NCI-H2081 treated with DMSO at 0.1 percent for 48 hours (cell line): ENCODE measurements at regions not wholly inside any gene's neighbourhood (a gene's known extent, or its start where the extent isn't known, plus 50 kb on each side); places are given as distances from the start of the nearest gene placed in this dataset.
A peak's percentile ranks its signal among the peaks of the same experiment; 100 is the strongest.
"Not testable (repeated sequence)": the region's sequence is repeated elsewhere in the genome, so short reads cannot be mapped to it uniquely, and the experiment has no call there.

Source experiments
- DNase-seq: peaks from one replicate; lab custom pipeline; 2025; lab: John Stamatoyannopoulos, UW

DNA sequence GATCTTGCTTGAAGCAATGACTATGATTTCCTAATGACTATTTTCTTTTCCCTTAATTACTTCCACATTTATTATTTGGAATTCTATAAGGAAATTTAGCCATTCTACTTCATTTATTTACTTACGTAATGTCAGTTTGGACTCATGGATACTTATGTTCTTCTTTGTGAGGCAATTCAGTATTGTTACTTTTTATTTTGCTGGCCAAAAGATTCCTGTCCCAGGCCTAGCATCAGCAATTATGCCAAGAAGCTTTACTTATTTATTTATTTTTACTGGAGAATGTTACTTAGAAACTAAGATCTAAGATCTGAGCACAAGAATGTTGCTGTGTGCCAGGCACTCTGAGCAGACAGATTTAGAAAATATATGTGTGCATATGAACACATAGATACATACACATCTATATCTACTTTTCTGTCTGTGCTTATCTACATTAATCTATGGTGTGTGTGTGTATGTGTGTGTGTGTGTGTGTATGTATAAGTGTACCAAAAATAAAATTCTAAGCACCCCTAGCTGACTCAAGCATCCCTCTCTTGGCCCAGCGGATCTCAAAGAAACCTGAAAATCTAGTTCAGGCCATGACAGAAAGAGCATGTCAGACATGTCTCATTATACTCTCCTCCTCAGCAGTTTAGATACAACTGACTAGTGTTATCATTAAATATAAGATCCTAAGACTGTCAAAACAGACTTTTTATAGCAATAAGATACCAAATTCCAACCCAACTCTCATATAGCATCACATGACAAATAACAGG, 640.0 kb upstream of the GJE1 start:
- no peak for DNase-seq

DNA sequence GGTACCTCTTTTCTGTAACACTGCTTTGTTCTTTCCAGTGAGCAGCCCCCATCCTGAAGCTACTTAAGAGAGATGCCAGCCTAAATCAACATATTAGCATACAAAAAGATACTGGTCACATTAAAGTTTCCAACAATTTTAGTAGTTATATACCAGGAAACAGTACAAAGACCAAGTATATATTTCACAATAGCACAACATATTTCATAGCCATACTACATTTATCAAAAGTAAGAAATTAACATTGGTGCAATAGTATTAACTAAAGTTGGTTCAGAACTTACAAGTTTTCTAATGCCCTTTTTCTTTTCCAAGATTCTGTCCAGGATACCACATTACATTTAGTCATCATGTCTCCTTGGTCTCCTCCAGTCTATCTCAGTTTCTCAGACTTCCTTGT, 641.0 kb upstream of the GJE1 start:
- no peak for DNase-seq

DNA sequence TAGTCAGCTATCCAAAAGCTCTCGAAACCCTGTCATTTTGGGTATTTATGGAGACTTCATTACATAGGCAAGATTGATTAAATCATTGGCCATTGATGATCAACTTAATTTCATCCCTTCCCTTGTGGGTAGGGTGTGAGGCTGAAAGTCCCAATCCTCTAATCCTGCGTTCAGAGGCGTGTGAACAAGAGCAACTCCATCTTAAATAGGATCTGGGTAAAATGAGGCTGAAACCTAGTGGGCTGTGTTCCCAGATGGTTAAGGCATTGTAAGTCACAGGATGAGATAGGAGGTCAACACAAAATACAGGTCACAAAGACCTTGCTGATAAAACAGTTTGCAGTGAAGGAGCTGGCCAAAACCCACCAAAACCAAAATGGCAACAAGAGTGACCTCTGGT, 641.7 kb upstream of the GJE1 start:
- no peak for DNase-seq

DNA sequence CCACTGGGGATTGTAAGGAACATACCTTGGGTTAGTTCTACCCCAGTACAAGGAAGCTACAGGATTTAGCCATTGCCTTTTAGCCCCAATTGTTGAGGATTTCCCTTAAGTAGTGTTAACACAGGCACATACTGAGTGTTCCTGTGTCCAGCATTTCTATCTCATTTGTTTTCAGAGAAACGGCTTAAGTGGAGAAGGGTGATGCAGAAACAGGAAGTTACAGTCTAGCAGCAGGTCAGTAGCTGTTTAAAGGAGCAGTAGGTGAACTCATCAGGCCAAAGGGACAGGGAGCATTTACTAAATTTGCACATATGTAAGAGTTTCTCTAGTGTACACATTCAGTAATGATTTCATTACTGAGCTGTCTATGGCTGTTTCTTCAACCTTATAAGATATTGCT, 644.2 kb upstream of the GJE1 start:
- DNase-seq, result no peak

DNA sequence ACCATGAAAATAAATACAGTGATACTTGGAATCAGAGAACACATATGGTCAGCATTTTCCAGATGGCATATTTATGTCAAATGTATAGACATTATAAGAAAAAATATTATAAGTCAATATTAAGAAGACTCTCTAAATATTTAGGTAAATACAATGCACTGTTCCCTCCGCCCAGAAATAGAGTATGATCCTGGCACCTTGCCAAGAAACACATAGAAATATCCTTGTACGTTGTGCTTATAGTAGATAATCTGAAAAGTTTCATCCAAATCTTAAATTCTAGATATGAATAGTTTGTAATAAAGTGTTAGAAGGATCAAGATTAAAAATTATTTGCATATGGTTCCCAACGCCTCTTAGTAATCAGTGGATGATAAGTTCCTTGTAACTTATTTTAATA, 645.8 kb upstream of the GJE1 start:
- no peak for DNase-seq

DNA sequence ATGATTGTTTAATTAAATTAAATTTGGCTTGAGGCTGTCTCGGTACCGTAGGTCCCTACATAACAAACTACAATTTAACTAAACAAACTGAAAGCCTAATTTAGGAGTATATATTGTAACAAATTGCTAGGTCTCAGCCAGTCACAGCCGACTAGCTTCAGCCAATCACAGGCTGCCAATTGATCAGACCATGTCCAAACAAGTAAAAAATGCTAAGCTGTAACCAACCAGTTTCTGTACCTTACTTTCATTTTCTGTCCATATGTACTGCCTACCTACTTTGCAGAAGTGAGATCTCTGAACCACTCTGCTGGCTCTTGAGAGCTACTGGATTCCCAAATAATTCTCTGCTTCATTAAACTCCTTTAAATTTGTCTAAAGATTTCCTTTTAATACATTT, 648.0 kb upstream of the GJE1 start:
- no peak for DNase-seq

DNA sequence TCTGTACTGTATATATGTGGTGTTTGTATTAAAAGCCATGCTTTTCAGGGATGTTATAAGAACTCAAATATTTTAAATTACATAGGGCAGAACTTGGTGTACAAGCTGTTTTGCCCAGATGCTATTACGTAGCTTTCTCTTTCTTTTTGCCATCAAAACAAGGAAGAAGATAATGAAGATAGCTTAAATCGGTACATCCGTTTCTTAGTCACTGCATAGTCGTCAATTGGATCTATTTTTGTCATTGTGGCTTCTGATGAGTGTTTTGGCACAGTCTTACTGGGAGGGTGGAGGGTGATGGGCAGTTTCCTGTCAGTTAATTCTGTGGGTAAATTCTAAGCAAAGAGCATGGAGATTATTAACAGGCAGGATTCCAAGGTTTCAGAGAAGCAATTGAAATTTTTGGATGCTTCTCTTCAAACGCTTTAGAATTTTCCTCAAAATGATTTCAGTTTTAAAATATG, 649.1 kb upstream of the GJE1 start:
- peak; percentile 24 for DNase-seq

DNA sequence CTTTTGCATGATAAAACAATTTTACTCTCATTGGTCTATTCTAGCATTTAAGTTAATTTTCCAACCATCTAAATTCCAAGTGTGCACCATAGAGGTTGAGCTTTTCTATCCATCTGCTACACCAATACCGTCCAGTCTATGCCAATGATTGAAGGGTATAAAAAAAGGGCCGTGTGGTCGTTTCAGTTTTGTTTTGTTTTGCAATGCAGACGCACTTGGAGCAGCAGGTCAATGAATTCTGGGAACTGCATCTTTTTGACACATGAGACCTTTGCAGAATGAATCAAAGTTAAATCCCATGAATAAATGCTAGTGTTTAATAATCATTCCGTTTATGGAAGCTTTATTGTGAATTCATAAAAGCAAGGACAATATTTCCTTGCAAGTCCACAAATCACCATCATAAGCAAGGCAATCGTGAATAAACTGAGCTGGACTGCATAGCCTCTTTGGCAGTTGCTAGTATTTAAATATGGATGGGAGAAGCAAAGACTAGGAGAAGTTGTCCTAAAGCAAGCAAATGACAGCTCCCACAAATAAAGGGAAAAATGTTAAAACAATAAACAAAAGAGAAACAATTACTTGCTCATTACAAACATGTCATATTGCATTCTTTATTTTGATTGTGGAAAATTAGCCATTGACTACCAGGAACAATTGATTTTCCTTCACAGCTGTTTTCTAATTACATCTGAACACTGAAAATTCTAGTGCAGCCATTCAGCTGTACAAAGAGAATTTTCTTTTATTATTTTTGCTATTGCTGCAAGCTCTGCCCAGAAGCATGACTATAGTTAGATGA, 649.7 kb upstream of the GJE1 start:
- no peak for DNase-seq

DNA sequence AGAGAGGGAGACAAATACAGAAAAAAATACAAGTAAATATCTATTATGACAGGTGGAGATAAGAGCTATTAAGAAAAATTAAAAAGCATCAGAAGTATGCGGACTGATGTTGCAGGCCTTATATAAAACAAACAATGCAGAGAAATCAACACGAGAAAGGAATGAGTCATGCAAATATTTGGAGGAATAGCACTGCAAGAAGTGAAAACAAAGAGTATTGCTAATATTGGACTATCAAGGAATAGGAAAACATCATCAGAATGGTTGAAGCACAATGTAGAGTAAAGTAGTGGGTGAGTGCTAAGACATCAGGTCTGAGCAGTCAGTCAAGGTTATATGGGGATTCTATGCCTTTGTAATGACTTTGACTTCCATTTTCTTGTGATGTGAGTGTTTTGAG, 657.5 kb upstream of the GJE1 start:
- no peak for DNase-seq

DNA sequence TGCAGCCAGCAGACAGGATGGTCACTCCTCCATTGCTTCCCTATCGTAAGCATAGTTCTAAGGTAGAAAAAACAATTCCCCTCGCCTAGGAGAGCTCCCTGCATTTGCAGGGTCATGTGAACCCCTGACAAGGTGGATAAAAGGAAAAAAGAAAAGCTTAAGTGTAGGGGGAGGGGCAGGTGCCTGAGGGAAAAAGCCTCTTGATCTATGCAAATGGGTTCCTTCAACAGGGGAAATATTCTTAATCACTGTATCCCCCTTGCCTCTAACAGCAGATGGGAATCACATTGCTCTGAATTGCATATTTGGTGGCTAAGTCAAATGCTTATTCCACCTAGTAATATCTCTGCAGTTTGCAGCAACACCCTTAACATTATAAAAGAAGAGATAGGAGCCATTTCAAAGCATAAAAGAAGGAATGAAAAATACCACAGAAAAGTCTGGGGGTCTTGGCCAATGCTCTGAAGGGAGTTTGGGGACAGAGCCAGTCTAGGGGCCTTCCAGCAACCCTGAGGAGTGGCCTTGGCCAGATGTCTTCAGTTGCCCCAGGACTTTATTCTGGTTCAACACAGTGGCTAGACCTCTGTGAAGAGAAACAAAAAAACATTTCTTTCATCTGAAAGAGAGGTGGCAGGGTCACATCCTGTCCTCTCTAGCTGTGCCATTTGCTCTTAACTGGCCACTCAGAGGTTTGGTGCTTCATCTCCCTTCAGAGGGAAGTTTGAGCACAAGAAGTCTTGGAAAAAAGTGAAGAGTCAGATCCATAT, 660.4 kb upstream of the GJE1 start:
- no peak for DNase-seq

DNA sequence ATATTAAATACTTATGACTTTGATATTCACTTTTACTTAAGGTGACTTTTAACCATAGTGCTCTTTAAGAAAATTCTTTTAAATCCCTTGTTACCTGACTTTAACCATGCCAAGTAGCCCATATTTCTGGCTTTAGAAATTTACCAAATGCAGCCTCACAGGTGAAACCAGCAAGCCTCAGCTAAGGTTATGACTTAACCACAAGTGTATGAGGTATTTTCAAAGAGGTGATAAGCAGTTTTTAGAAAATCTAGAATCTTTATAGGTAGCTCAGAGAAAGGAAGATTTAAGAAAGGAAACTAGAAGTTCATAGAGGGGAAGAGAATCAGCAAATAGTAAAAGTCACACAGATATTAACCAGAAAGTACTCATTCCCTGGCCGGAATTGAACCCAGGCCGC, 661.9 kb upstream of the GJE1 start:
- no peak for DNase-seq

DNA sequence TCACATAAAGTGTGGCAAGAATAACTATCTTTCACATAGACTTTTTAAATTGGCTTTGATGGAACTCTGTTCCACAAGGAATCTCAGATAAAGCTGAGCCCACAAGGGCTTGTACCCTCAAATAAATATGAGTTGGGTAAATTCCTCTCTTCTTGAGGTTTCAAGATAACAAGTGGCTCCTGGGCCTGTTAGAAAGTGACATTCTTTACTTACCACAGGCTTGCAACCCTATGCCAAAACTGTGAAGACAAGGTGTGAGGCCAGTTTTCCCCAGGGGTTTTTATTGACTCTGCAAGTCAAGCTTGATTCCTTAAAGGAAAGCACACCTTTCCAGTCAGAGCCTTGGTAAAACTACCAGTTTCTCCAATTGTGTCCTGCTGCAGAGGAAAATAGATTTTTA, 664.8 kb upstream of the GJE1 start:
- DNase-seq, result no peak

DNA sequence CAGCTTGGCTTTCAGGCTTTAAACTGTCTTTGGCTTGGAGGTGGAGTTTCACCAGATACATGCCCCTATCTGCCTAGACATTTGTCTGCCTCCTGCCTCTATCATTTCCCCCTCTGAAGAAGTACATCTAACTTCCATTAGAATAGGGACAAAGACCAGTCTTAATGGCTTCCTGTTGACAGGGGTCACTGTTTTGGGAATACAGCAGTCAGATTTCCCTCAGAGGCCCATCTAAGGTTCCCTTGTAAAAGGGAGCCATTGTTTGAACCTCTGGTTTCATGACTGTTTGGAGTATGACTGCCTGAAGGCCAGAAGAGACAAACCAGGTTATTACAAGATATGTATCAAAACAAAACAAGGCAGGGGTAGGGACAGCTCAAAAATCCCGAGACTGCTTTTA, 665.7 kb upstream of the GJE1 start:
- DNase-seq, result no peak

DNA sequence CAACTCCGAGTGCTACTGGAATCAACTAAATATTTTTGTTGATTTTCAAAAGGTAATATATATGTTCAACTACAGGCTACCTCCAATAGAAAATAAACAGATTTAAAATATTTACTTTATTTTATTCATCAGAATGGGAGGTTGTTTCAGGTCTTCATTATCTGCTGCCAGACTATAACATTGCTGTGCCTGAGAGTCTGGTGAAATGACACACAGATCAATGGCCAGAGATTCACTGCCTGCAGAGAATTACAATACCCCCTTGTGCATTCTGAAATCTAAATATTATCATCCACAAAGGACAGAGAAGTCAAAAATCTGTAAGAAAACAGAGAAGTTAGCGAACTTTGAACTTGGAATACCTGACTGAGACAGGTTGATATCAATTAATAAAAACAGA, 667.8 kb upstream of the GJE1 start:
- no peak for DNase-seq

DNA sequence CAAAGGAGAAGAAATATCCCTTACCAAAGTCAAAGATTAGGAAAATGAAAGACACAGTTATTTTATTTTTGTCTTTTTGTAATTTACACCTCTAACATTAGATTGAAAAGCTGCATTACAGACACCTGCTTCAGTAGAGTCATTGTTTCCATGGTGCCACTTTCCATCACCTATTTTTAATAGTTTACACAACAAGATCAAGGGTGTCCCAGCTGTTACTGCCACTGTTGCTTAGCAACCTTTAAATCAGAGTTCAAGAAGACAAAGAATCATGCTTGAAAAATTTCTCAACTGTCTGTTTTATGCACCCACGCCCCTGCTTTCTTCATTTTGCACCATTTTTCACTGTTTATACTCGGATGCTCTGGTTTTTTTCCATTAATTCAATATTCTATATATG, 668.2 kb upstream of the GJE1 start:
- peak; percentile 86 for DNase-seq

DNA sequence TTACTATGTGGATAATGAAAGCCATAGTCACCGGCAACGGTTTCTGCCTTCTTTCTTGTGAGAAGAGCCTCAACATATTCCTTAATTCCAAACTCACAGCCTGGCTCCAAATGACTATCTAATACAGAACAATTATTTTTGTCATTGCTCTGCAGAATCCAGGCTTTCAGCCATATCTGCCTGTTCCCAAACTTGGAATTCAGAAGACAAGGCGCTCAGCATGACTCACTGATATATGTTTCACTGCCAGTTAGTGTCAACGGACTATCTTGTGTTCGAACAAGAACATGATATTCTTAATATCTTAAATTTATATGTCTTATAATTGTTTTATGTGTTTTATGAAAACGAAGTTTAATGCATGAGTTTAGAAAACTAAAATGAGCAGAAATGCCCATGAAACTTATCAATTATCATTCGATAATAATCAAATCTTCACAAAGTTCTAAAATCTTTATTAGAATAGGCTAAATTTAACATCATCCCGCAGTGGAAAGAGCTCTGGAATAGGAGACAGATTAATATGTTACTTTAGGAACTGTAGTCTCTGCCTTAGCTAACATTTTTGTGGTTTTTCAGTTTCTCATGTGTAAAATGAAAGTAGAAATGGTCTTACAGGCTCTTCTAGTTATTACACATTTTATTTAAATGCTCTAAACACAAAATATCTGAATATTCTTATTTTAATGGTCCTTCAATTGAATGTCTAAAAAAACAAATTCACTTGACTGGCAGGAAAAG, 669.3 kb upstream of the GJE1 start:
- no peak for DNase-seq

DNA sequence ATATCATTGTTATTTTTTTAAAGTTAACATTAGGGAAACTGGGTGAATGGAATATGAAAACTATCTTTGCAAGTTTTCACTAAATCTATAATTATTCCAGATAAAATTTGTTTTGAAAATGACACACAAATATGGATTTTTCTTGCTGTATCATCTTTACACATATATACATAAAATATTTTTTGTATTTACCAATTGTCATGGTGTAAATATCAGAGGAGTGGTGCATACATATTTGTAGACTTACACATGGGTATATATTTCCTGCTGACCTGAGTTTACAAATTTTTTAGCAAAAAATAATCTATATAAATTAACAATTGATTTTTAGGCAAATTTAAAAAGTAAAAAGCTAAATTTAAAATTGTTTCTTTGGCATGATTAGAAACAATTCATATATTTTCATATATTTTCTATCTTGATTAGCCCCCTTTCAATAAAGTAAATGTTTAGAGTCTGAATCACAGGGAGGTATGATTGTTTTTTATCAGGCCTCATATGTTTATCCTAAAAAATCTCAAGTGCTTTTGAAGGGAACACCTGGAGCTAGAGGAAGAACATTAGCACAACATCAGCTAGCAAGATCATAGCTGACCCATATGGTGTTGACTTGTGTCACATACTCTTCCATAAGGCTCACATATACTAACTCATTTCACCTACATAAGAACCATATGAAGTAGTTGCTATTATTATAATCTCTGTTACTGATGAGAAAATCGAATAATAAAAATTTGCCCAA, 671.8 kb upstream of the GJE1 start:
- no peak for DNase-seq

DNA sequence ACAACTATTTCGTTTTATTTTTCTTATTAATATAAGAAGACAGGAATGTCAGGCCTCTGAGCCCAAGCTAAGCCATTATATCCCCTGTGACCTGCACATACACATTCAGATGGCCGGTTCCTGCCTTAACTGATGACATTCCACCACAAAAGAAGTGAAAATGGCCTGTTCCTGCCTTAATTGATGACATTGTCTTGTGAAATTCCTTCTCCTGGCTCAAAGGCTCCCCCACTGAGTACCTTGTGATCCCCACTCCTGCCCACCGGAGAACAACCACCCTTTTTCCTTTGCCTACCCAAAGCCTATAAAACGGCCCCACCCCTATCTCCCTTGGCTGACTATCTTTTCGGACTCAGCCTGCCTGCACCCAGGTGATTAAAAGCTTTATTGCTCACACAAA, 672.5 kb upstream of the GJE1 start:
- not testable (repeated sequence) for DNase-seq

DNA sequence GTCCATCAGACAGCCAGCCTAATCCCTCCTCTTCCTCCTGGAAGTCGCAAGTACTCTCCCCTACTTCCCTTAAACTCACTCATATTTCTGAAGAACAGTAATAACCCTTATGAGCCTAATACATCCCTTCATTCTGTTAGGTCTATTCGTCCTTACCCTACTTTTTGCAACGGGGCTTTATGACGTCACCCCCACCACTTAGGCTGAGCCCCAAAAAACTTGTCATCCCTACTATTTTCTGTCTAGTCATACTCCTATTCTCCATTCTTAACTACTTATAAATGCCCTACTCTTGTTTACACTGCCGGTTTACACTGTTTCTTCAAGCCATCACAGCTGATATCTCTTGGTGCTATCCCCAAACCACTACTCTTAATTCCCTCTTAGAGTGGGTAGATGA, 674.7 kb upstream of the GJE1 start:
- not testable (repeated sequence) for DNase-seq

DNA sequence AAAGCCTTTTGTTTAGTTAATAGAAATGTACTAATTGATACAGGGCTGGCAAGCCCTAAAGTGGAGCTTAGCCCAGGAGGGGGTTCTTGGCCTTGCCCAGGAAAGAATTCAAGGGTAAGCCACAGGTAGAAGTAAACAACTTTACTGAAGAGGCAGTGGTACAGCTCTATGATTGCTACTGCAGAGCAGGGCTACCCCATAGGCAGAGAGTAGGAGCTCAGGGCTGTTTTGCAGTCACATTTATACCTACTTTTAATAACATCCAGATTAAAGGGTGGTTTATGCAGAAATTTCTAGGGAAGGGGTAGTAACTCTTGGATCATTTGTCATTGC, 680.4 kb upstream of the GJE1 start:
- no peak for DNase-seq

DNA sequence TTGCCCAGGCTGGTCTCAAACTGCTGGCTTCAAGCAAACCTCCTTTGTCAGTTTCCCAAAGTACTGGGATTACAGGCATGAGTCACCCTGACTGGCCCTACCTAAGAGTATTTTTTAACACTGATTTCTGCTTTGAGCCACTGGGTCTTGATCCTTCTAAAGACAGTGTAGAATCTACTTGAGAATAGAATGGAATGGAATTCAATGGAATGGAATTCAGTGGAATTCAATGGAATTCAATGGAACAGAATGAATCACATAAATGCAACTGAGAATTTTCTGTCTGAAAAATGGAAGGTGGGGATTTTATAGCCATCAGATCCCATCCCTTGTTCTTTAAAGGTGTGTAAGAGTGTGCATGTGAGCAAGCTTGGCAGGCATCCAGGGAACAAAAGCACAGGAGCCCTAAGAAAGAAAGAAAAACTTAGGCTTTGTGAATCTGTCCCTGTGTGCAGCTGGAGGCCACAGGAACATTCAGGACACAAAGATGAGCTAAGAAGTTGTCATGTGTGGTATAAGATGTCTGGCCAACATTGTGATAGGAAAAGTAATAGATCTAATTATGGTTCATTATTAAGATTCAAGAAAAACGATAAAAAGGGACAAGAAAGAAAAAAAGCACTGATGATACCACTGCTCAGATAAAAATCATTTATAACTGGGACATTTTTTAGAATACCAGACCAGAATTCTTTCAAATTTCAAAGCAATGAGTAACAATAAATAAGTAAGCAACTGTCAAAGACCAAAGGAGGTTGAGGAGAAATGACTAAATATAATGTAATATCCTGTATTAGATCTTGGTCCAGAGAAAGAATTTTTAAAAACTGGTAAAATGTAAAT, 681.0 kb upstream of the GJE1 start:
- DNase-seq, result no peak
